NCI-H2196 treated with DMSO at 0.1 percent for 48 hours (cell line): ENCODE measurements at regions not wholly inside any gene's neighbourhood (a gene's known extent, or its start where the extent isn't known, plus 50 kb on each side); places are given as distances from the start of the nearest gene placed in this dataset.
"Not testable (repeated sequence)": the region's sequence is repeated elsewhere in the genome, so short reads cannot be mapped to it uniquely, and the experiment has no call there.

Source experiments
- DNase-seq: peaks from one replicate; lab custom pipeline; 2025; ENCODE audit not compliant: unreplicated experiment; lab: John Stamatoyannopoulos, UW

DNA sequence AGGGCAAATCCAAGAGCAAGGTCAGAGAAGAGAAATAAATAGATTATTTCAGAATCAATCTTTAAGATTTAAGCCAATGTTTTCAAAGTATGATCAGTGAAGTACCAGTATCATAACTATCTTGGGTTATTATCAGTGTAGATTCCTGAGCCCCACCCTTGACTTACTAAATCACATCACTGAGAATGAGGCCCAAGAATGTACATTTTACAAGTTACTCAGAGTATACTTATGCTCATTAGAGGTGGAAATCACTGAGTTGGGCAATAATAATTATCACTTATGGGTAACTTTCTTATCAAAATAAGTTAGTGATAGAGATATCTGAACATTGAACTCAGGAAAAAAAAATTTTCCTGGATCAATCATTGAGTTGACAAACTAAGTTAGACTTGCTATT is 121.6 kb upstream of the NOCT start:
- no peak for DNase-seq

DNA sequence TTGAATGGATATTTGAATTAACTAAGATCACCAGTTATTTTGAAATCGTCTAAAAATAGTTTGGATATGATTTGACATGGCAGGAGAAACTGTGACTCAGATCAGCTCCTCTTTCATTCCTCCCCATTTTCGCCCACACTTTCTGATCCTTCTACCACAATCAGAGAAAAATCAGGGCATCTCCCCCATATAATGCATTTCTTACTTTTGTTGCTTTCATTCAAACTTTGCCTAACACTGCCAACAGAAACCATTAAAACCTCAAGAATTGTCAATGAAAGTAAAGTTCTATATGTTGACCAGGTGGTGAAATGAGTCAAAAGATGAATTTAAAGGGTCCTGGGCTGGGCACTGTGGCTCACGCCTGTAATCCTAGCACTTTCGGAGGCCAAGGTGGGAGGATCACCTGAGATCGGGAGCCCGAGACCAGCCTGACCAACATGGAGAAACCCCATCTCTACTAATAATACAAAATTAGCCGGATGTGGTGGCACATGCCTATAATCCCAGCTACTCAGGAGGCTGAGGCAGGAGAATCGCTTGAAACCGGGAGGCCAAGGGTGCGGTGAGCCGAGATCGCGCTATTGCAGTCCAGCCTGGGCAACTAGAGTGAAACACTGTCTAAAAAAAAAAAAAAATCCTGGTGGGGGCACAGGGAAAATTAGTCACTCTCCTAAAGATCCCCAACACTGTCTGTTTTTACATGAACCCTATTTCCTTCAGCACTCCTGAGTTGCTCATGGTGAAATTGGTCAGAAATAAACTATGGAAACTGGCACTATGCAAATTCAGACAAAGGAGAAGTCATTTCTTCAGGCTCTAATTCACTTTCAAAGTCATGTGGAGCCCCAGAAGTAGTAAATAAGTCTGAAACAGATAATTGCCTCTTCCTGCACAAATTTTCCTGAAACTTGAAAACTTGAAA is 122.8 kb upstream of the NOCT start:
- DNase-seq: no peak

DNA sequence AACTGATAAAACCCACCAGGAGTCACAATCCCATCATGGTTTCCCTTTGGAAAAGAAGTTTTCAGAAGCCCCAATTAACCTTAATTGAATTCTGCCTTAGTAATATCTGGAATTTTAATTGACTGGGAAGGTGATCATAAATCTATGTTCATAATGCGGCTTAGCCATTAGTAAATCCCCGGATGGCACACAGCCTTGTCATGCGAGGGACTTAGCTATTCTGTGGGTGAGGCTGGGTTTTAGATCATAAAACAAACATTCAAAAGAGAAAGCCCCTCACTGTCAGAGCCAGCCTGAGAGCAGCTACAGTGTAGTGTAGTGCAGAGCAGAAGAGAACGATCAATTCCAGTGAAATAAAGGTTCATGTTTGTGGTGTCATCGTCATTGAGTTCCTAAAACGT is 124.0 kb upstream of the NOCT start:
- no peak for DNase-seq

DNA sequence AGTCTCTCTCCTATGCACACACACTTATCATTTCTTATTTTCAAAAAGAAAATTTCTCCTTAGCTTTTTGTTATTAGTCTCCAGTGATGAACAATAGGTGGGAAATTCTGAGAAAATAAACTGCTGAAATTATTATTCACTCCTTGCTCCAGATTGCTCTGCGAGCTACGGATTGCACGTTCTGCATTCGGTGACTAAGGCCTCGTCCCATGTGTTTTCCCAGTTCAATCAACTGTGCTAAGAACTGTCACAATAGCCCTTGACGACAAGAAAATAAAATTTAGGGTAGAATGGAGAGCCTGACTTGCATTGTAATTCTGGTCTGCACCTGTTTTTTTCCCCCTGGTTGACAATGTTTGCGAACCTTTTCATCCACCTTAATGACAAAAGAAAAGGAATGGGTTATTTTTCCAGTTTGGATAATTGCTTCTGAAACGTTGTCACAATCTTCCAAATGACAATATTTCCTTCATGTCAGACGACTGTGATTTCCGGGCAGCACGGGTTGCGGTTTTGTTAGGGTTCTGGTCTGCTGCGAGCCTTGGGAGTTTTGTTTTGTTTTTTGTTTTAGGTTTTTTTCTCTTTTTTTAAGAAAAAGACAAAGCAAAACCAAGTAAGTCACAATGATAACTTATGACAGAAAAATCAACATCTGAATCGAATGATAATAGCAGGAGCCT is 124.5 kb upstream of the NOCT start:
- no peak for DNase-seq

DNA sequence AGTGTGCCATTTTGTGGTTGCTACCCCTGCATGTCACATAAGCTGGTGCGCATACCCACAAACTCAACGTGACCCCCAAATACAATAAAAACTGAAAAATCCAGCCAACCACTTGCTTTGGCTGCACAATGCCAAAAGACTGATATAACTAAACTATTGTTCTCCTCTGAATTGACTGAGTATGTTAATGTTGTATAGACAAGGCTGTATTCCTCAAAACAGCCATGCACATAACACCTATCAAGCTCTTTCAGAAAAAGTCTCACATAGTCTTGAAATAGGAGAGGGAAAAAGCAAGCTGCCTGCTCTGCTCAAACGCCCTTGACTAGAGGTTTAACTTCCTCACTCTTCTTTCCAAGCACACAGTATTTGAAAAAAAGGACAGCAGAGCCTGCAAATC is 126.4 kb upstream of the NOCT start:
- DNase-seq: no peak

DNA sequence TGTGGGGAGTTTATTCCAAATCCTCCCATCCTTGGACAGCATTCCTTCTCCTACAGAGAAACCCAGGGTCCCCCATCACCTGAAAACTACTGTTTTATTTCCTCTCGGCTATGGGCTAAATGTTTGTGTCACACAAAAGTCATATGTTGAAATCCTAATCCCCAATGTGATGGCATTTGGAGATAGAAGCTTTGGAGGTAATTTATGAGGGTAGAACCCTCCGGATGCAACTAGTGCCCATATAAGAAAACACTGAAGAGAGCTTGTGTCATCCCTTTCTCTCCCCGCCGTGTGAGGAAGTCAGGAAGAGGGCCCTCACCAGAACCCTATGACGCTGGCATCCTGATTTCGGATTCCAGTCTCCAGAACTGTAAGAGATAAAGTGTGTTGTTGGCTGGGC is 127.8 kb upstream of the NOCT start:
- DNase-seq: no peak

DNA sequence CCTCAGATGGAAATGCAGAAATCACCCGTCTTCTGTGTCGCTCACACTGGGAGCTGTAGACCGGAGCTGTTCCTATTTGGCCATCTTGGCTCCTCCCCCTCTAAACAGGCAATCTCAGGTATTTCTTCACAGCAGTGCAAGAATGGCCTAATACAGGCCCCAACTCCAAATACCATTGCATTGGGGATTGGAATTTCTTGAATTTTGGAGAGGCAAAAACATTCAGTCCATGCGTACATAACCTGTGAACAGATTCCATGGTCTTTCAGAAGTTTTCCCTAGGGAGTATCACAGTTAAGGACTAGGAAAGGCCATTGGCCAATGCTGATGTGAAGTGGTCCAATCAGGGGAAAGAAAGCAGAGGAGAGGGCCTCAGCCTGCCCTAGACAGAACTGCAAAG is 128.2 kb upstream of the NOCT start:
- DNase-seq: no peak

DNA sequence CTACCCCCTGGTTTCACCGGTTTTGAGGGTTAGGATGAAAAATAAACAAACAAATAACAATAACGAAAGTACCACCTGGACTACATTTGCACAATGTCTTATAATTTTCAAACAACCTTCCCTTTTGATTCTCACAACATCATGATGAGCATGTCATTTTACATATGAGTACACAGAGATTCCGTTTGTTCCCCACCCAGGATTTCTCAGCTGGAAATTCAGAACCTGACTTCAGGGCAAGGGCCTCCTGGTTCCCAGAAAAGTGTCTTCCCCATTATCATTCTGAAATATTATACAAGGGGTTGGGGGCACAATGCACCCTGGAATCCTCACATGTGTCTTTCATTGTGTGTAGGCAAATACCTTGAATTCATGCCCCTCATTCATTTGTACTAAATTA is 135.8 kb upstream of the NOCT start:
- no peak for DNase-seq

DNA sequence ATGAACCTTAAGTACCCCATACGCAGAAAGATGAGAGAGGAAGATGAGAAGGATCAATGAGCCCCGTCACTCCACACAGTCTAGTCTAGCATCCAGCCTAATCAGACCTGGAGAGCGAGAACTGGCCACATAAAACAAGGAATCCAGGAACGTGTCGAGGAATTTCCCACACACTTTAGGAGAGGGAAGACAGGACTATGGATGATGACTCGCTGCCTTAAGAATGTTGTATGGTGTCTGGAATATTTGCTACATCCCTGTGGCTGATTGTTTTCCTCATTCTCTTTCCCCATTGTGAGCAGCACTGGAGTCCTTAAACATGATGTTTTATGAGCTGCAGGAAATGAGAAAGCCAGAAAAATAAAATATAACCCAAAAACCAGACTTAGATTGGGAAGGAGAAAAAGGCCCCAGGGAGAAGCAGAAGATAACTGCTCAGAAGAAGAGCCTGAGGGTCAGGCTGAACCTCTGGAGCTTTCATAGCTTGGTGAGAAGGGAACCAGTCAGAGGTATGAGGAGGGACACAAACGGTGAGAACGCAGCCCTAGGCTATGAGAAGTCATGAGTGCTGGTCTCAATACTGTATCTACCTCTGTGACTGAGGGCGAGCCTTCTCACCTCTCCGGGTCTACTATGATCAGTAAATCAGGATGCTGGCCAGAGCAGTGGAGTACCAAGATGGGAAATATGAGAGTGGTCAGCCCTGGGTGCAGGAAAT is 139.5 kb upstream of the NOCT start:
- no peak for DNase-seq

DNA sequence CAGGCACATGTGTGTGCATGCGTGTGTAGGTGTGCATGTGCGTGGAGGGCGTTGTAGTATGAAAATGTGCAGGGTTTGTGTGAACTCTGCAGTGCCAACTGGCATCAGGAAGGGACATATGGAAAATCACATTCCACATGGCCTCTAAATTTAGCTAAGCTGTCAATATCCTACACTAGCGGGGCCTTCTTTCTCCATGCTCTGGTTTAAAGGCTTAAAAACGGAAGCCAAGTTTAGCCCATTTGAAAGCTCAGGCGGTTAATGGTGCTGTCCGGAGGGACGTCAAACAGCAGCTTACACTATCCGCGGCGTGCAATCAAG is 144.1 kb upstream of the NOCT start:
- DNase-seq: no peak

DNA sequence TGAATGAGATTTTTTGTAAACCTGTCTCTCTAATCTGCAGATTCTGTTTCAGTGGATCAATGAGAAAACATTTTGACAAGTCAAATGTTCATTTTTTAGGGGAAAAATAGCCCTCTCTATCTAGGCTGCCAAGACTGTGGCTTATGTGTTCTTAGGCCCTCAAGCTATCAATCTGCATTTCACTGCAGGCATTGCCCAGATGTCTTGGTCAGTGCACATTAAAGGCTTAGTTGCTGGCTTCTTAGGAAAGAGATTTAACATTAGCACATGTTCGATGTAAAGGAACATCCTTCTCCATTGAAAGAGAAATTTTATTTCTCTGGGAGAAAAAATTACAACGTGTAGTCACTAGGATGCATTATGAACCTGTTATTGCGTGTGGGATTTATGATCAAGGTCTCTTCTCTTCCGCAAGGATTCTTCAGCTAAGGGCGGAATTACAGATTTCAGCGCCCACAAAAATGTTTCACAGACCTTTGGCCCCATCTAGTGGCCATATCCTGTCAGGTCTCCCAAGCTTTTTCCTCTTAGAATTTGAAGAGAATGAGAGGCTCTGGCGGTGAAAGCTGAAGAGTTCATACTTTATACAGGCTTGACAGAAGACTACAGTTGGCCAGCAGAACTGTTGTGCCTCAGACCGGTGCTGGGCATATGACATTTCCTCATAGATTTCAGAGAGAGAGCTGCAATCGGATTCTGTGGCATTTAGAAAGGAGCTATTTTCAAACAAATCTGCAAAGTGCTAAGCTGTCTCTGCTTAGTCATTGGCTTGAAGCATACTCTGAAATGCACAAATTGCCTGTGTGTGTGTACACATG is 144.6 kb upstream of the NOCT start:
- peak; percentile 12 for DNase-seq

DNA sequence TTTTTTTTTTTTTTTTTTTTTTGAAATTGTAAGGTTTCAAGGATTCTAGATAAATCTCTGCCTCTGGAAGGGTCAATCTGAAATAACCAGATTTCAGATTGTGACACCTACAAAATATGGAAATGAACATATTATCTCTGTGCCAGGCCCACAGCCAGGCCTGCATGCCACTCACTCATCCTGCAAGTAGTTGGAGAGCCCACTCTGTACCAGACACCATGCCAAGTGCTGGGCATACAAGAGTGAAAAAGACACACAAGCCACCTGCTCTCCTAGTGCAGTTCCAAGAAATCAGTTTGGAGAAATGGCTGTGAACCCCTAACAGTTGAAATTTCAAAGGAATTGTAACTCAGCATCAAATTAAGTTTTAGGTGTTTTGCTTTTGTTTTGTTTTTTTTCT is 145.9 kb upstream of the NOCT start:
- DNase-seq: no peak

DNA sequence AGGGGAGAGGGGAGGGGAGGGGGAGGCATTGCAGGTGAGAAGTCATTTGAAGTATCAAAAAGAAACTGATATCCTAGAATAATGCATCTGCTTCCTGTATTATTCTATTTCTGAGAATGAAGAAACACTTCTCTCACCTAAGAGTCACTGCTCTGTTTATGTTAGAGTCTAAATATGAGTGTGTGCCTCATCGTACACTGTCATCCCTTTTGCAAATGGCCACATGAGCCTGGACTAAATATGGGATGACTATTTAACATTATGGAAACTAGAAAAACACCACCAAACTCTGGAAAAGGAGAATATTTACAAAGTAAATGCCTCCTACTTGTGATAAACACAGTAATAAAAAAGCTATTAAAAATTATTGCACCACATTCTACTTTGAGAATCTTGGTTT is 146.4 kb upstream of the NOCT start:
- DNase-seq: no peak

DNA sequence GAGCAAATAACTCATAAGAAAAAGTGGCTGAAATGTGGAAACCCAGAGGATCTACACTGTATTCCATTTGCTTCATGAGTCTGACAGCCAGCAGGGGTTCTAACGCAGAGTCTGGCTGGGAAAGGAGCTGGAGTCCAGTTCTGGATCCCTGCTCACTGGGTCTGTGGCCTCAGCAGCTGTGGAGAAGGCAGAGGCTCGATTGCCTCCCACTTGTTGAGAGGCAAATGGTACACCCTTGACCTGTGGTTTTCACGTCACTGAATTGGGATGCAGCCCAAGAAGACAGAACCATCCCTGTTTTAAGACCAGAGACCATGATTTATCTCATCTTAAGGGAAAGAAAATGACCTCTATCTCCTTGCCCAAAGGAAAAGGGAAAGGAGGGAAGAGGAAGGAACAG is 147.0 kb upstream of the NOCT start:
- DNase-seq: no peak

DNA sequence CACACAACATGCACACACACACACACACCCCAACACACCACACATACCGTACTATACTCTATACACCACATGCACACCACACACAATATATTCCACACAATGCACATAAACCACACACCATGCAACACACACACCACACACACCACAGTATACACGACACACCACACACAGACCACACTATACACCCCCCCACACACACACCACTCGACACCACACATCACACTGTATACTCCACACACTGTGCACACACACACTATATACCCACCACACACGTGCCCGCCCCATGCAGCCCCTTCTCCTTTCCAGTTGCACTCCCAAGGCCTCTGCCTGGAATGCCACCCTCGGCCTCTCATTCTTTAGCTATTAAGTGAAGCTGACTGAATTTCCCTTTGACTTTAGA is 148.2 kb upstream of the NOCT start:
- DNase-seq: no peak

DNA sequence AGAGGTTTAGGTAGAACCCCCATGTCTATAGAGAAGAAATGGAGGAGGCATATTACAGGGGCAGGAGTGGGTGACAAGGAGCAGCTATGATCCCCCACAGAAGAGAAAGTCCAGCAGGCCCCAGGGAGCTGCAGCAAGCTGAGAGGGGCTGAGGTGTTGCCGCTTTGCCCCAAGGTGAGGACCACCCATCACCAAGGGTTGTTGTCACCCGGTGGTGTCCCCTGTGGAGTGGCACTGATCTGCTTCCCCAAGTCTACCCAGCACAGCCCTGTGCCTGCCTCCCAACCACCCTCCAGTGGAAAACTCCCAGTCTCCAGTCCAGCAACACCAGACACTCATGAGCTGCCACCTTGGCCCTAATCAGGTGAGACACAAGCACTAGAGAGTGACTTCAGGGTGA is 149.3 kb upstream of the NOCT start:
- DNase-seq: no peak

DNA sequence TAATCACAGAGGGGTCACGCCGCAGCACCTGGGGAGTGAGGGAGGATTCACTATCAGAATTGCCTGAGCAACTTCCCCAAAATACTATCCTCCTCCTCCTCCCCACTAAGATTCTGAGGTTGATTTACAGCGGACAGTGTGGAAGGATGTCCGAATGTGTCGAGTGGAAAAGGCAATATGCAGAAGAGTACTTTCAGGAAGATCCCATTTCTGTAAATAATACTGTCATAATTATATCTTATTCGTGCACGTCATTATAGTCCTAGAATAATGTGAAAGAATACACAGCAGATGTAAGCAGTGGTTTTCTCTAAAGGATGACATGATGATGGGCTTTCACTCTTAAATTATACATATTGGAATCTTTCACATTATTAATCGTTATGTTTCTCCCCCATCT is 149.8 kb upstream of the NOCT start:
- no peak for DNase-seq

DNA sequence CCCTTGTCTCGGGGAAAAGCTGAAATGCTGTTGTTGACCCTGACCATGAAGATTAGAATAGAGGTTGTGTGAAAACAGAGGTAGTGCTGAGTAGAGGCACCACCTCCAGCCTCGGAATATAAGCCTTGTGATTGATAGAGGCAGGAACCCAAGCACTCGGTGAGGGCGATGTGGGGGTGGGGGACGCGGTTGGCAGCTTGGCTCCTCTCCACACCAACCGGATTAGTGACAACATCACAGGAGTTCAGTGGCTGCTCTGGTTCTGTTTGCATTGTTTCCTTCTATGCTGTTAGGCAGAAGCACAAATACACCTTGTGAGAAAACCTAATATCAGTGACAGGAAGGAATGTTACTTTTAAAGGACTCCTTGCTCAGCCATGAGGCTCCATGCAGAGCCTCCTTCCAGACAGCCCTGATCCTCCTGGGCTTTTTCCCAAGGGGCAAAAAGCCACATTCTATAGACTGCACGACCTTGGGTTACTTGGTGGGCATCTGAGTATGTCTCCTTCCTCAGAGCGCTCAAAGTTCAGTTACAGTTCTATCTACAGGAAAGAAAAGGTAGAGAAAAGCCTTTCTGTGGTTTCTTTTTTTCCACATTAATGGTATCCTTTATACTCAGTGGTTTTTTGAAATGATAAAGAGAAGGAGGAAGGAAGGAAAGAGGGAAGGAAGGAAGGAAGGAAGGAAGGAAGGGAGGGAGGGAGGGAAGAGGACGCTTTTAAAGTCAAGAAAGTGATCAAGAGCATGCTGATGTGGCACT is 150.4 kb upstream of the NOCT start:
- DNase-seq: no peak

DNA sequence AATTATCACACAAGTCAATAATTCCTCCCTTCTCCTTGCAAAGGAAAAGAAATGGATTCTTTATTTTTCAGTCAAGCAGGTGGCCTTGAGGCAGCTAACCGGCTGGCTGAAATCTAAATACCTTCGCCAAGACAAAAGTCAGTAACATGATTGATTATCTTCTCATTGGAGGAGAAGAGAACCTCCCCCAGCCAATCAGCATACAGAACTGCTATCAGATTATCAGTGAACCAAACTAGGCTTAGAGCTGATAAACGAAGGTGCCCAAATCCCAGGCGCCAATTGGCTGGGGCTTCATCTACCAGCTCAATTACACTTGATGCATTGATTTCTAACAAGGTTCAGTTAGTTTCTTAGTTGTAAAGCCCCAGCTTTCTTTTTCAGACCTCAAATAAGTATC is 152.4 kb upstream of the NOCT start:
- no peak for DNase-seq

DNA sequence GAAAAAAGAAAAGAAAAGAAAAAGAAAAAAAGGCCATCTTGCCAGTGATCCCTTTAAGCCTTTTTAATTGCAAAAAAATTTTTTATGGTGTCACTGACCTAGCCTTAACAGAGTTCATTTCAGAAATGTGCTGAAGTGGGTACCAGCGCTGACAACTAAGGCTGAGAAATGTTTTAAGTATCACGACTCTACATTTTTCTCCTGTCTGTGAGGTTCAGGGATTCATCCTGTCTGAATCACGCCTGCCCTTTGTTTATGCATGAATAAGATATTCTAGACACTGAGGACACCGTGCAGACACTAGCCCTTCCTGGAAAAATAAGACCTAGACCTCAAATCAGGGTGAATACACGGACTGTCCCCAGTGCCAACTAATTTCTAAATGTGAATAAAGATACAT is 154.4 kb upstream of the NOCT start:
- DNase-seq: no peak

DNA sequence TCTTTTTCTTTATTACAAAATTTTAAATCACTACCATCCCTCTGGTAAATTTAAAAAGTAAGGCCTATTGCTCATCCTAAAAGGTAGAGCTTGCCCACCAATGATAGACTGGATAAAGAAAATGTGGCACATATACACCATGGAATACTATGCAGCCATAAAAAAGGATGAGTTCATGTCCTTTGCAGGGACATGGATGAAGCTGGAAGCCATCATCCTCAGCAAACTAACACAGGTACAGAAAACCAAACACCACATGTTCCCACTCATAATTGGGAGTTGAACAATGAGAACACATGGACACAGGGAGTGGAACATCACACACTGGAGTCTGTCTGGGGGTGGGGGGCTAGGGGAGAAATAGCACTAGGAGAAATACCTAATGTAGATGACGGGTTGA is 155.2 kb upstream of the NOCT start:
- DNase-seq: not testable (repeated sequence)
